GM04503 (cell line): ENCODE measurements at regions not wholly inside any gene's neighbourhood (a gene's known extent, or its start where the extent isn't known, plus 50 kb on each side); places are given as distances from the start of the nearest gene placed in this dataset.

ENCODE experiments used
- DNase-seq: peaks from one replicate; pipeline ENCODE4 v3.0.0-alpha.2; 2012; ENCODE audit warnings: low read depth

DNA sequence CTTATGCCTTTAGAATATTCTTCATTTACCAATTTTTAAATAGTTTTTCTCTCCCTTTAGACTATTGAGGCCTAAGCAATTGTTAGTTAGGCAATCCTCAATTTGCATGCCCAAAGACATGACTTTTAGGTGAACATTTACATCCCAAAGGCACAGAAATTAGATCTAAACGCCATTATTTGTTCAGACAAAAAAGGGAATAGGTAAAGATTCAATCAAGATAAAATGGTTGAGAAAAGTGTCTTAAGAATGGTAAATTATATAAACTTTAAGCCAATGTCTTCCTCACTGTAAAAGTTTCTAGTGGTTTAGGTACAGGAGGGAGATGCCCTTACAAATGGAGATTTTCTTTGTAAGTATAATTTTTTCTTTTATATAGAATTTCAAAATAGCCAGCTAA is 50.2 kb upstream of the MME start:
- DNase-seq: no peak

DNA sequence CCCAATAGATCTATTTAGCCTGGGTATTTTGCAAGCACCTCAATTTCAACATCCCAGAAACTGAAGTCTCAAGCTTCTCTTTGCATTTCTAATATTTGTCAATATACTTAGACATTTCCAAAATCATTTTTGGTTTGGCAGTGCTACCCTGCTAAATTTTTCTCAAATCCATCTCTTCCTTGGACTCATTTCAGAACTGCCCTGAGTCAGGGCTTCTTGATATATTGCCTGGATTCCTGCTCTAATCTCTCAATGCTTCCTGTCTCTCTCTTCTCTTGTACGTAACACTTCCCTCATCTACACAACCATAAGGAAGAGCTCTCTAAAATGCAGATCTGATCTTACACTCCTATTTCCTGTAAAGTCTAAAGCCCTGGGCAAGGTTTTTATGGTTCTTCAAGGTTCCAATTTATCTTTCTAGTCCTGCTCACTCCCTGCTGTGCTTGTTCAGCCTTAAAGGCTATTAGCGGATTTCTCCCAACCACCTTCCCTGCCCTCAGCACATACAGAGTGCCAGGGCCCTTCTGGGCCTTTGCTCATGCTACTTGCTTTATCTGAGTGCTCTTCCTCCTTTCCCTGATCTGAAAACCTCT is 53.0 kb upstream of the MME start:
- DNase-seq: peak; percentile 79

GRCh38 chr3:155024006-155024638 is 56.0 kb upstream of the MME start:
- DNase-seq: no peak

DNA sequence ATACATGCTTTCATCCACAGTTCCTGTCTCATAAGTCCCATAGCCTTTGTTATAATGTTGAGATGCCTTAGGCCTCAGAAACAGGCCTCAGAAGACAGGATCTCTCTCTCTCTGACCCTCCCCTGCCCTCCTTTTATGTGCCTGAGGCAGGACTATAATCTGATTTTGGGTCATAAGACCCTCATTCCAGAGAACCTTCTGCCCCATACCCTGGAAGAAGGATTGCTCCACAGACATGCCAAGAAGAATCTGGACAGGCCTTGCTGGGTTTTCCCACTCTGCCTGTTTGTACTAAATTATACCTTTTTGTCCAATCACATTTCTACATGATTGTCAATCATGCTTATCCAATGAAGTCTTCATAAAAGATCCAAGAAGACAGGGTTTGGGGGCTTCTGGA is 57.2 kb upstream of the MME start:
- no peak for DNase-seq

DNA sequence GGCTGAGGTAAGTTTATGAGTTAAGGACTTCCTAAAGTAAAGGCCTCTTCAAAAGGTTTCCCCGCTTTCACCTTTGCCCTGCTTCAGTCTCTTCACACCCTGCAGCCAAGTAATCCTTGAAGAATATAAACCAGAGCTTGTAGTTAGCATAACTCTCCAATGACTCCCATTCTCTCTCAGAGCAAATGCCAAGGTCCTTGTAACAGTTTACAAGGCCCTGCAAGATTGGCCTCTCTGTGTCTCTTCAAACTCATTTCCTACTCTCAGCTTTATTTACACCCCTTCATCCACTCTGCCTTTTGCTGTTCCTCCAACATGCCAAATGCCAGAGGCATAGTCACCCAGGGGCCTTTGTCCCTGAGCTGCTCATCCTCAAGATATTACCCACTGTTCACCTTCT is 60.5 kb upstream of the MME start:
- no peak for DNase-seq

DNA sequence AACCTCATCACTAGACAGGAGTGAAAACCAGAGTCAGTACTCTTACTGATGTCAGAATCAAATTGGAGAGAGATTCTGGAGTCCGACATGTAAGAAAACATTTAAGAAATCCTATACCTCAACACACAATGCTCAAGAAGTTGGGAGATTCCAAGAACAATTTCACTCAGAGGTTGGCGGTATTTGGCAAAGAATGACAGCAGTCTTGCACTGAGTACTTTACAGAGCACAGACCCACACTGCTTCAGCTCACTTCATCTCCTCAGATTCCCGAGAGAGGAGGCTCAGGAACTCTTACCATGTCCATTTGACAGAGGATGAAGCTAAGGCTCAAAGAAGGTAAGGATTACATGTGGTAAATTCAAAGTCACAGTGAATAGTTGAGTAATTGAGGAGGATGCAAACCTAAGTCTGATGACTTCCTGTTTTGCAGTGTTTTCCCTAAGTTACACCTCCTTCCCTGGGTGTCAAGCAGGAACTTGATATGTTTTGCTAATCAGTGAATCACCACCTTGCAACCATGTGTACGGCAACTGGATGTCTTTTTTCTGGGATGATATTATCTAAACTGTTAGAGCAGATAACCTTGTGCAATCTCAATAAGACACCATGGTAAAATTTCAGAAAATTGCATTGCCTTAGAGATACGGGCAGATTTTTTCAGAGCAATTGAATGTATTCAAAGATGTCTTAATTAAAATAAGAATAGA is 61.3 kb upstream of the MME start:
- DNase-seq: no peak

DNA sequence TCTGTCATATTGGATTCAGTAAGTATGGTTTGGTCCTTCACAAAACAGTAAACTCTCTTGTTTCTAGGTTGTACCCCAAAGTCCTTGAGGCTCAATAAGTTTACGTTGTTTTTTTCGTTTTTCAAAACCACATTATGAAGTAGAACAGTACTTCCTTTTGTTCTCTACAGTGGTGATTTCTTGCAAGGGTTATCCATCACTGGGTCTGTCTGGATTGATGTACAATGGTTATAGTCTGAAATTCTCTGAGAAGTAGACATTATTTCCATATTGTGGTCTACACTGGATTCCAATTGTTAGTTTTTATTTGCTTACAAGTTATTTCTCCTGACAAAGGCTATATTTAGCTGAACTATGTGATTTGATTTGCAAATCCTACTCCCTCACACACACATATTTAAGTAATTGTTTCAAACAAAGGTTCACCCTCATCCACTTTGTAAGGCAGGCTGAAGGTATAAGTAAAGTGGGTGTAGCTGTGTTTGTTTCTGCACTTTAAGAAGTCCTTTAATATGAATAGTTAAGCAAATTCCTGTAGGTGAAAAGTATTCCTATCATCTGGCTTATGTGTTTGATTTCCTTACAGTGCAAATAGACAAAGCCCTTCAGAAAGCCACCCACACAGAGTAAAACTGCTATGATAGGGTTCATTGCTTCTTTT is 64.2 kb upstream of the MME start:
- no peak for DNase-seq

GRCh38 chr3:155014953-155015352 is 65.2 kb upstream of the MME start:
- no peak for DNase-seq

DNA sequence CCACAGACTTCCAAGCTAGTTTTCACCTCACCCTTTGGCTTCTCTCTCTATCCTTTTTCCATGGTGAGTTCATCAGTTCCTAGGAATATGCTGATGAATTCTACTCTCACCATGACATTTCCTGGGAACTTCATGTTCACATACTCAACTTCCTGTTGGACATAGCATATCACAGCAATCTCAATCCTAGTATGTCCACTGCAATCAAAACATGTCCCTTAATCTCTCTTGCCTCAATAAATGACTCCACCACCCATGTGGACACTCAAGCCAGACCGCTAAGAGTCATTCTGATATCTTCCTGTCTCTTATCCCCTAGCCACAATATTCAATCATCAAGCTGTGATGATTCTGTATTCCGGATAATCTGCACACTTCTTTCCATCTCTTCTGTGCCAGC is 66.7 kb upstream of the MME start:
- DNase-seq: no peak

DNA sequence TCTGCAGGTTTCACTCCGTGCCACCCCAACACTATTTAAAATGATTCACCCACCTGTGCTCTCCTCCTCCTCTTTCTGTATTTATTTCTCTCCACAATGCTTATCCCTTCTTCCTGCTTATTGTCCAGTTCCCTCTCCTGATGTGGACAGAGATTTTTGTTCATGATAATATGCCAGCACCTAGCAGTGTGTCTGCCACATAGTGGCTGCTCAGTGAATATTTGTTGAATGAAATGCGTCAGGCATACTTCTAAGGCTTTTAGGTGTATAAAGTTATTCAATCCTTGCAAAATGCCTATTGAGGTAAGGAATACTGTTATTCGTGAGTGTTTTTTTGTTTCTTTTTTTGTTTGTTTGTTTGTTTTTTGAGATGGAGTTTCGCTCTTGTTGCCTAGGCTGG is 67.5 kb upstream of the MME start:
- DNase-seq: no peak

- no peak for DNase-seq
These were observed 69.7 kb upstream of the MME start for GRCh38 chr3:155010416-155010815.

- DNase-seq: no peak
These were observed 70.9 kb upstream of the MME start for GRCh38 chr3:155009217-155009616.

- DNase-seq: no peak
These were observed 72.4 kb upstream of the MME start for GRCh38 chr3:155007729-155008128.

DNA sequence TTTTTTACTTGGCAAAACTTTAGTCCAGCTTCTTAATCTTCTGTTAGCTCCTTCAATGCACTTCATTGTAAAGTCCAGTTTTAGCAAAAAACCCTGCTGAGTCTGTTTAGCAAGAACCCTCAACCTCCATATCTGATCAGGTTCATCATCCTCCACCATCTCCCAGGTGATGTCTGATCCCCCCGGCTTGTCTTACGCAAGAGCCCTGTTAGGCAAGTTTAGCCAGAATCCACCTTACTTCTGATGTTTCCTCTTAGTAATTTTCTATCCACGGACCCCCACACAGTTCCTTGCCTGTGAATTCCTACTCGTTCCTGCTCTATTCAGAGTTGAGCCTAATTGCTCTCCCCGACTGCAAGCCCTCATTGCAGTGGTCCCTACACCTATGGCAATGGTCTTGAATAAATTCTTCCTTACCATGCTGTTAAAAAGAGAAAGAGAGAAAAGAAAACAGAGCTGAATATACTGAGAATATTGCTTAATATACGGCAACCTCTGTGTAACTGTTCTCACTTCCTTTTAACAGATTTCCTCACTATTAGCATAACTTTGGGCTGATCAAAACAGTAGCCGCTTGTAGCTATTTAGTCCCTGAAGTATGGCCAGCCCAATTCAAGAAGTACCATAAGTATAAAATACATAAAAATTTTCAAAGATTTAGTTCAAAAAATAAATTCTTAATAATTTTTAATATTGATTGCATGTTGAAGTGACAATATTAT is 78.7 kb upstream of the MME start:
- DNase-seq: no peak

DNA sequence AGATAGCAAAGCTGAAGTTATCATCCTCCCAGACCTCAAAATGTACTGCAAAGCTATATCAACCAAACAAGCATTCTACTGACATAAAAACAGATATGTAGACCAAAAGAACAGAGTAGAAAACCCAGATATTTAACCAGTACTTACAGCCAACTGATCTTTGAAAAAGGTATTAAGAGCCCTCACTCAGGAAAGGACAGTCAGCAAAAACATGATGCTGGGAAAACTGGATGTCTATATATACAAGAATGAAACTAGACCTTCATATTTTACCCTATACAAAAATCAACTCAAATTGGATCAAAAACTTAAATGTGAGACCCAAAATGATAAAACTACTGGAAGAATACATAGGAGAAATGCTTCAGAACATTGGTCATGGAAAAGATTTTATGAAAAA is 87.5 kb upstream of the MME start:
- no peak for DNase-seq

GRCh38 chr3:154990543-154990942 is 89.6 kb upstream of the MME start:
- DNase-seq: no peak

GRCh38 chr3:154987846-154988245 is 92.3 kb upstream of the MME start:
- DNase-seq: no peak

DNA sequence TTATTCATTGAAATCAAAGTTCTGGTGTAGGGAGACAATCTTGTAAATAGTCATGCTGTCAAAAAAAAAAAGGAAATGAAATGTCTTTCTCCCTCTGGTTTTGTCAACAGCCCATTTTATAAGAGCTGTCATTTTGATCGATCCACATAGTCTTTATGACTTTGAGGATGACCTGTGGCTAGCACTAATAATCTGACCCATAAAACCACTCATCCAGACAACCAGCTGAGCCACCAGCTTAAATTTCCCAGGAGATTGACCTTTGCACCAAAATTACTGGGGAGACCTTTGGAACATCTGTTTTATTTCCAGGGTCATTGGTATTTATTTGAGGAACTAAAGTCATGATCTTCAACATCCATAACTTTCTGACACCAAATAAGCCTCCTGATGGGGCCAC is 98.5 kb upstream of the MME start:
- DNase-seq: no peak

DNA sequence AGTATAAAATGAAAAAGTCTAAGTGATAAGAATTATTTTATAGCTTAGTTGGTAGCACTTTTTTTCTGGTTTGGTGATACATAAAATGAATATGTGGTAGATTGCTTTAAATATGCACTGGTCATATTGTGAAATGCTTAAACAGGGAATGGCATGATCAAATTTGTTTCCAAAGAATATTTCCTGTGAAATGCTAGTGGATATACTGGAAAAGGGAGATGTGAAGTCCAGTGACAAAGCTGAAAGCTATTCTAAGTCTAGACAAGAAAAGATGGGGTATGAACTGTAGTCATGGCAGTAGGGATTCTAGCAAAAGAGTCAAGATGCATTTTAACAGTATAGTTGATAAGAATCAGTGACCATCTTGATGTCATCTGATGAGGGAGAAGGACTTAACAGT is 98.9 kb upstream of the MME start:
- DNase-seq: peak; percentile 39

GRCh38 chr3:154979331-154979730 is 100.8 kb upstream of the MME start:
- no peak for DNase-seq

DNA sequence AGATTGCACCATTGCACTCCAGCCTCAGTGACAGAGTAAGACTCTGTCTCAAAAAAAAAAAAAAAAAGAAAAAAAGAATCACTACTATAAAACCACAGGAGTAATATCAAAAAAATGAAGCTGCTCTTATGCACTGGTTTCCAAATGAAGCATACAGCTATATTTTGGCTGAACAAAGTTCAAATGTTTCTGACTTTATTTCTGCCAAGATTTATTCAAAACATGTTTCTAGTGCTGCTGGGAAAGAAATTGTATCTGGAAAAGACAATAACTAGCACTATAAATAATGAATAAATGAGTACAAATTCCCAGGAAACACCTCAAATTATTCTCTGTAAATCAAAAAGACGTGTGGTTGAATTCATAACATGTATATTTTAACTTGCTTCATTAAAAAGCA is 102.5 kb upstream of the MME start:
- no peak for DNase-seq
